D721Med (cell line): ENCODE measurements at regions not wholly inside any gene's neighbourhood (a gene's known extent, or its start where the extent isn't known, plus 50 kb on each side); places are given as distances from the start of the nearest gene placed in this dataset.

Experiments used
- DNase-seq: peaks from one replicate; pipeline ENCODE4 v3.0.0; 2011; ENCODE audit warnings: low spot score; ENCODE audit not compliant: insufficient read length
- FAIRE-seq: peaks from 2 replicates; lab custom pipeline; 2011; peaks lifted over from hg19 to GRCh38; lab: Jason Lieb, UNC
- TF ChIP-seq, protein P1 (sequence below): IDR thresholded peaks from 2 replicates; pipeline ENCODE4 v1.5.1; 2012; ENCODE audit warnings: mild to moderate bottlenecking, control low read depth; ENCODE audit not compliant: insufficient read depth; ENCODE audit errors: missing control alignments

DNA sequence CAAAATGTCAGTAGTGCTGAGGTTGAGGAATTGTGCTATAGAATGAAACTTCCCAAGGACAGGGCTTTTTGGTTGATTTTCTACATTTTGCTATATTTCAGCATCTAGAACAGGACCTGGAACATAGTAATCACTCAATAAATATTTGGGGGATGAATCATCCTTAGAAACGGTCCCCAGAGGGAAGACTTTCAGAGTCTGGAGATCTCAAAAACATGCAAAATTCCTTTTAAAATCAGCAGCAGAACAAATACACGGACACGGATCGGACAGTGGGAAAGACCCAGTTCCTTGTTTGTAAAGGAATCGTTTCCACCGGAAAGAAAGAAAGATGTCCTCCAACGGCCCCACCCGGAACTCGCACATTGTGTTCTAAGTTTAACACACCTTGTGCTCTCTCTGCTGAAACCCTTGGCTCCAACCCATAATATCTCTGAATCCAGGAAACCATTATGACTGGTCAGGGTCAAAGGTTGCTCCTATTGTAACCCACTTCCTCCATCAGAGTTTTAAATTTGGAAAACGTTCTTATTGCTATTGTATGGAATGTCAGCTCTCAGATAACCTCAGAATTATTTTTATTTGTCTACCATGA is 617.2 kb downstream of the MED13L start:
- DNase-seq (no peak), FAIRE-seq (no peak)
- TF ChIP-seq, protein P1, sequence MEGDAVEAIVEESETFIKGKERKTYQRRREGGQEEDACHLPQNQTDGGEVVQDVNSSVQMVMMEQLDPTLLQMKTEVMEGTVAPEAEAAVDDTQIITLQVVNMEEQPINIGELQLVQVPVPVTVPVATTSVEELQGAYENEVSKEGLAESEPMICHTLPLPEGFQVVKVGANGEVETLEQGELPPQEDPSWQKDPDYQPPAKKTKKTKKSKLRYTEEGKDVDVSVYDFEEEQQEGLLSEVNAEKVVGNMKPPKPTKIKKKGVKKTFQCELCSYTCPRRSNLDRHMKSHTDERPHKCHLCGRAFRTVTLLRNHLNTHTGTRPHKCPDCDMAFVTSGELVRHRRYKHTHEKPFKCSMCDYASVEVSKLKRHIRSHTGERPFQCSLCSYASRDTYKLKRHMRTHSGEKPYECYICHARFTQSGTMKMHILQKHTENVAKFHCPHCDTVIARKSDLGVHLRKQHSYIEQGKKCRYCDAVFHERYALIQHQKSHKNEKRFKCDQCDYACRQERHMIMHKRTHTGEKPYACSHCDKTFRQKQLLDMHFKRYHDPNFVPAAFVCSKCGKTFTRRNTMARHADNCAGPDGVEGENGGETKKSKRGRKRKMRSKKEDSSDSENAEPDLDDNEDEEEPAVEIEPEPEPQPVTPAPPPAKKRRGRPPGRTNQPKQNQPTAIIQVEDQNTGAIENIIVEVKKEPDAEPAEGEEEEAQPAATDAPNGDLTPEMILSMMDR = no peak

DNA sequence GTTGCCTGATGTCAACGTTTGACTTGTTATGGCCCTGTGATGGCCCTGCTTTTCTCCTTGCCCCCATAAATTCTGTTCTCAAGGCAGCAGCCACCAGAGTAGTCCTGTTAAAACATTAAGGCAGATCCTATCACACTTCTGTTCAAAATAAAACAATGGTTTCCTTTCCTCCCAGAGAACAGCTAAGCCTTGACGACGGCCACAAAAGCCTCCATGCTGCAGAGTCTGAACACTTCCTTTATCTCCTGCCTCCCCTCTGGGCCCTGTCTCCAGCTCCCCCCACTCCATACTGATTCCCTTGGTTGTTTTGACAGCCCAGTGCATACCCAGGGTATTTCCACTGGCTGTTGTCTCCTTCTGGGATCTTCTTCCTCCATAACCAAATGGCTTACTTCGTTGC is 618.1 kb downstream of the MED13L start:
- TF ChIP-seq, protein P1 = no peak
- no peak for FAIRE-seq
- no peak for DNase-seq

DNA sequence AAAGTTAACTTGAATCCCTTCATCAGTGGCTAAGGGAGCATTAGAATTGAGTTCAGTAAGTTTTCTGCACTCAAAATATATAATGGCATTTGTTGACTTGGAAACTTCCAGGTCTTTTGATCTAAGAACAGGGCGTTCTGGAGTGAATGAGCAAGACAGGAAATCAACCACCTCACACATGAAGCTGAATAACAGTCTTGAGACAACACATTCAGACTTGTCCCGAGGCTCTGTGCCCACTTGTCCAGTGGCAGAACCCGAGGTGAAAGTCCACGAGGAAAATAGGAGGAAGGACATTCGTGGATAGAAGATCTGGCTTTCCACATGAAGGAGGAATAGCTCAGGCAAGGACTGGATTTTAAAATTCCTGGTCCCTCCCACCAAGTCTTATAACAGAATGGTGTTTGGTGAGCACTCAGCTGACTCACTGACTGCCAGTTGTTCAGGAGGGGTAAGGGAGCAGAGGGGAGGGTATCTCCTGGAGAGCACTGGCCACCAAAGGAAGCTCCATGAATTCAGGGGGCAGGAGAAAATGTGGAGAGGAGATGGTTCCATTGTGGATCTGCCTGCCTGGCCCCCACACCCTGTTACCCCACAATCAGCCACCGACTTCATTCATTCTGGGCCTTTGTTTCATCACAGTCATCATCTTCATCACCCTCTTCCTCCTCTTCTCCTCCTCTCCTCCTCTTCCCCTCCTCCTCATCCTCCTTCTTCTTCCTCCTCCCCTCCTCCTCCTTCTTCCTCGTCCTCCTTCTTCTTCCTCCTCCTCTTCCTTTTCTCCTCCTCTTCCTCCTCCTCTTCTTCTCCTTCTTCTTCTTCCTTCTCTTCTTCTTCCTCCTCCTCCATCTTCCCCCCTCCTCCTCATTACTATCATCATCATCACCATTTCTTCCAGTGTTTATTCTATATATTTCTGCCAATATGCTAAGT is 620.1 kb downstream of the MED13L start:
- DNase-seq = no peak
- FAIRE-seq = no peak
- TF ChIP-seq, protein P1 = no peak

DNA sequence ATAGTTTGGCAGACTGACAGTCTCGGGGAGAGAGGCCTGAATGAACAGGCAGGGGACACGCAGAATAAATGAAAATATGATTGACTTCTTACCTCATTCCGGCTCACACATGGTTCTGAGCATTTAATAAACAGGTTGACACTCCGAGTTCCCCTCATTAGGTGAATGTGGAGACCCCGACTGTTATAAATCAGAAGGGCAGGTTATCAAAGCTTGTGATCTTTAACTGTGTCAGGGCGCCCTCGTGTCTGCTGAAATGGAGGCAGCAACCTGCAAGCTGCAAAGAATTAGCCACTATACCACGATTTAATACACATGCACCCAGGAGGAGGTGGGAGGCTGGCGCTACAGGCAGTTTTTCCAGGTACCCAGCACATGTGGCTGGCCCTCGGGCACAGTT is 627.5 kb downstream of the MED13L start:
- no peak for FAIRE-seq
- TF ChIP-seq, protein P1 = no peak
- no peak for DNase-seq

DNA sequence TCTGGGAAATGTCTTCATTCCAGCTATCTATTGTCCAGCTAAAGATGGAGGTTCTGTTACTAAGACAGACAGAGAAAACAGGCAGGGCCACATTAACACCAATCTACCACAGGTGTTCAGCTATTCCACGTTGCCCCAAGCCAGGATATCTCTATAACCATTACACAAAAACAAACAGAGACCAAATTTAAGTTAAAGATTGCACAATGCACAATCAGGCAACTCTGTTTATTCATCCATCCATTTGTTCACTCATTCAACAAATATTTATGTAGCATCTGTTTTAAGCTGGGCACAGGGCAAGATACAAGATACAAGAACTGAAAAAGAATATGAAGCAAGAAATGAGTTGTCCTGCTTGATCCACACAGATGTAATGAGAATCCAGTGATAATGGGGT is 629.0 kb downstream of the MED13L start:
- DNase-seq = no peak
- FAIRE-seq = no peak
- TF ChIP-seq, protein P1 = no peak

DNA sequence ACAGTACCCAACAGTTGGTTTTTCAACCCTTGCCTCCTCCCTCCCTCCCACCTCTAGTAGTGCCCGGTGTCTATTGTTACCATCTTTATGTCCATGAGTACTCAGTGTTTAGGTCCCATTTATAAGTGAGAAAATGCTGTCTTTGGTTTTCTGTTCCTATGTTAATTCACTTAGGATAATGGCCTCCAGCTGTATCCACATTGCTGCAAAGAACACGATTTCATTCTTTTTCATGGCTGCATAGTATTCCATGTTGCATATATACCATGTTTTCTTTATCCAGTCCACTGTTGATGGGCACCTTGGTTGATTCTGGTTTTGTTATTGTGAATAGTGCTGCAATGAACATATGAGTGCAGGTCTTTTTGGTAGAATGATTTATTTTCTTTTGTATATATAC is 631.3 kb downstream of the MED13L start:
- FAIRE-seq (no peak), DNase-seq (no peak)
- TF ChIP-seq, protein P1 = no peak

DNA sequence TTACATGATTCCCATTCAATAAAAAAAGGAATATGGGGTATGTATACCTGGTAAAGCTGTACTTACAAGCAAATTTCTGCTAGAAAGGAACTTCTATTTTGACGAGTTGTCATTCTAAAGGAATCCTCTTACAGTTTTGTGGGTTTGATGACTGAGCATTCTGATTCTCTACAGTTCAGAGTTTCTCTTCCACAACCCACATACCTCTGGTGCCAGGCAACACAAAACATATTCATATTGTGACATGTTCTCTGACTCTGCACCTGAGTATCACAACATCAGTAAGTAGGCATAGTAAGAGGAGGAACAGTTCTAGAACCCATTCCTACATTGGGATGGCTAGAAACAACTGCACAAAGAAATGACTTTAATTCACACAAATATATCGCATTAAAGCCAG is 636.6 kb downstream of the MED13L start:
- TF ChIP-seq, protein P1 = no peak
- no peak for FAIRE-seq
- no peak for DNase-seq
